Neural cell (in vitro differentiated cells): ENCODE measurements at regions not wholly inside any gene's neighbourhood (a gene's known extent, or its start where the extent isn't known, plus 50 kb on each side); places are given as distances from the start of the nearest gene placed in this dataset.

Experiments used
- CTCF ChIP-seq: fragments of 450-650 bp; IDR thresholded peaks from 2 replicates; pipeline ENCODE4 v1.5.1; 2014; ENCODE audit warnings: antibody characterized with exemption, mild to moderate bottlenecking, moderate library complexity; ENCODE audit not compliant: poor library complexity, severe bottlenecking
- TF ChIP-seq, protein P1 (sequence below): IDR thresholded peaks from 2 replicates; pipeline ENCODE4 v1.6.1; 2012; ENCODE audit warnings: borderline replicate concordance

DNA sequence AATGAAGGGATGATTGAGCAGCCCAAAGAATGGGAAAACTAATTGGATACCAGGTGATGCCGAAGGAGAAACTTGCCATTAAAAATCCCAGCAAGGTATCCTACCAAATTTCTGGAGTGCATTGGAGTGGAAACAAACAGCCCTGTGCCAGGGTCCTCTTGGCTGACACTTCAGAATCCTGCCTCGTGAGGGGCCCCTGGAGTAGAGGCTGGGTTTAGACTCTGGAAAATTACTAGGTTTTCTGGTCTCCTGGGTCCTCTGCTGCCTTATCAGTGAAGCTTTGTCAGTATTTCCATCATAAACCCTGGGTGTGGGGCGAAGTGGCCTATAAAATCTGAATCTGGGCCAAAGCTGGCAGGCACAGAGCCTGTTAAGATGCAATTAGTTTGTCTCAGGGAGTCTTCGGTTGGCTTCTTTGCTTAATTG, 289.2 kb upstream of the USP24 start:
- TF ChIP-seq CTCF = no peak
- TF ChIP-seq, protein P1, sequence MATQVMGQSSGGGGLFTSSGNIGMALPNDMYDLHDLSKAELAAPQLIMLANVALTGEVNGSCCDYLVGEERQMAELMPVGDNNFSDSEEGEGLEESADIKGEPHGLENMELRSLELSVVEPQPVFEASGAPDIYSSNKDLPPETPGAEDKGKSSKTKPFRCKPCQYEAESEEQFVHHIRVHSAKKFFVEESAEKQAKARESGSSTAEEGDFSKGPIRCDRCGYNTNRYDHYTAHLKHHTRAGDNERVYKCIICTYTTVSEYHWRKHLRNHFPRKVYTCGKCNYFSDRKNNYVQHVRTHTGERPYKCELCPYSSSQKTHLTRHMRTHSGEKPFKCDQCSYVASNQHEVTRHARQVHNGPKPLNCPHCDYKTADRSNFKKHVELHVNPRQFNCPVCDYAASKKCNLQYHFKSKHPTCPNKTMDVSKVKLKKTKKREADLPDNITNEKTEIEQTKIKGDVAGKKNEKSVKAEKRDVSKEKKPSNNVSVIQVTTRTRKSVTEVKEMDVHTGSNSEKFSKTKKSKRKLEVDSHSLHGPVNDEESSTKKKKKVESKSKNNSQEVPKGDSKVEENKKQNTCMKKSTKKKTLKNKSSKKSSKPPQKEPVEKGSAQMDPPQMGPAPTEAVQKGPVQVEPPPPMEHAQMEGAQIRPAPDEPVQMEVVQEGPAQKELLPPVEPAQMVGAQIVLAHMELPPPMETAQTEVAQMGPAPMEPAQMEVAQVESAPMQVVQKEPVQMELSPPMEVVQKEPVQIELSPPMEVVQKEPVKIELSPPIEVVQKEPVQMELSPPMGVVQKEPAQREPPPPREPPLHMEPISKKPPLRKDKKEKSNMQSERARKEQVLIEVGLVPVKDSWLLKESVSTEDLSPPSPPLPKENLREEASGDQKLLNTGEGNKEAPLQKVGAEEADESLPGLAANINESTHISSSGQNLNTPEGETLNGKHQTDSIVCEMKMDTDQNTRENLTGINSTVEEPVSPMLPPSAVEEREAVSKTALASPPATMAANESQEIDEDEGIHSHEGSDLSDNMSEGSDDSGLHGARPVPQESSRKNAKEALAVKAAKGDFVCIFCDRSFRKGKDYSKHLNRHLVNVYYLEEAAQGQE = no peak
